ENCODE measurements at regions not wholly inside any gene's neighbourhood (a gene's known extent, or its start where the extent isn't known, plus 50 kb on each side); places are given as distances from the start of the nearest gene placed in this dataset.
A peak's percentile ranks its signal among the peaks of the same experiment; 100 is the strongest.

- TF ChIP-seq CTCF (IDR thresholded peaks at IDR 0.05; ENCODE audit: insufficient read depth, low read length, severe bottlenecking) = no peak
- FAIRE-seq = no peak
- no peak for DNase-seq (ENCODE audit: low read depth)
- Histone ChIP-seq H3K27me3 (ENCODE audit: control insufficient read depth, insufficient read depth, low read length) (no peaks in the 10 kb centered on the region), H3K36me3 (ENCODE audit: control insufficient read depth, insufficient read depth, low read length) (no peaks in the 10 kb centered on the region), H3K4me3 (ENCODE audit: low read depth, low read length) (no peak overlapping the region)
These were observed 208.2 kb downstream of the UQCRFS1 start for GRCh38 chr19:29004796-29005195.

- Histone ChIP-seq H3K27me3 (ENCODE audit: control insufficient read depth, insufficient read depth, low read length) (no peaks in the 10 kb centered on the region), H3K36me3 (ENCODE audit: control insufficient read depth, insufficient read depth, low read length) (no peaks in the 10 kb centered on the region), H3K4me3 (ENCODE audit: low read depth, low read length) (no peak overlapping the region)
- FAIRE-seq (peak; percentile 58), DNase-seq (ENCODE audit: low read depth) (no peak)
- no peak for TF ChIP-seq CTCF (IDR thresholded peaks at IDR 0.05; ENCODE audit: insufficient read depth, low read length, severe bottlenecking)
These were observed 209.1 kb downstream of the UQCRFS1 start for GRCh38 chr19:29003641-29004409.

DNA sequence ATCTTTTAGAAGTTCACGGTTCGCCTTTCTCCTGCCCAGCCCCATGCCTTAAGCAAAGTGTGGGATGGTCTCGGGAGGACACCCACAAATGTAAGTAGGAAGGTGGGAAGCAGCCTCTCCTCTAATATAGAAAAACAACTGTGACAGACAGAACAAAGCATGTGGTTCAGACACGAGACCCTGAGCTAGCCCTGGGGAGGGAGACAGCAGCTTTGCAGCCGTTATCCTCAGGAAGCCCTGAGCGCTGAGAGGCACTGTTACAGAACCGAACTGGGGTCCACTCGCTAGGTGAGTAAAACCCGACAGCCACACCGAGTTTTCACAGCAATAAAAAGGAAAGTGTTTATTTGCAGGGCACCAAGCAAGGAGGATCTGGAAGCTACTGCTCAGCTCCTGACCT lies 210.6 kb downstream of the UQCRFS1 start:
- Histone ChIP-seq H3K36me3 (ENCODE audit: control insufficient read depth, insufficient read depth, low read length) (no peaks in the 10 kb centered on the region), H3K4me3 (ENCODE audit: low read depth, low read length) (no peak overlapping the region), H3K27me3 (ENCODE audit: control insufficient read depth, insufficient read depth, low read length) (no peaks in the 10 kb centered on the region)
- DNase-seq (ENCODE audit: low read depth) = no peak
- FAIRE-seq = no peak
- TF ChIP-seq CTCF (IDR thresholded peaks at IDR 0.05; ENCODE audit: insufficient read depth, low read length, severe bottlenecking) = no peak

- DNase-seq (ENCODE audit: low read depth) (no peak), FAIRE-seq (no peak)
- H3K36me3 ChIP-seq (ENCODE audit: control insufficient read depth, insufficient read depth, low read length) = no peaks in the 10 kb centered on the region
- no peaks in the 10 kb centered on the region for H3K27me3 ChIP-seq (ENCODE audit: control insufficient read depth, insufficient read depth, low read length)
- no peak overlapping the region for H3K4me3 ChIP-seq (ENCODE audit: low read depth, low read length)
- no peak for TF ChIP-seq CTCF (IDR thresholded peaks at IDR 0.05; ENCODE audit: insufficient read depth, low read length, severe bottlenecking)
These were observed 211.2 kb downstream of the UQCRFS1 start for GRCh38 chr19:29001597-29002245.

DNA sequence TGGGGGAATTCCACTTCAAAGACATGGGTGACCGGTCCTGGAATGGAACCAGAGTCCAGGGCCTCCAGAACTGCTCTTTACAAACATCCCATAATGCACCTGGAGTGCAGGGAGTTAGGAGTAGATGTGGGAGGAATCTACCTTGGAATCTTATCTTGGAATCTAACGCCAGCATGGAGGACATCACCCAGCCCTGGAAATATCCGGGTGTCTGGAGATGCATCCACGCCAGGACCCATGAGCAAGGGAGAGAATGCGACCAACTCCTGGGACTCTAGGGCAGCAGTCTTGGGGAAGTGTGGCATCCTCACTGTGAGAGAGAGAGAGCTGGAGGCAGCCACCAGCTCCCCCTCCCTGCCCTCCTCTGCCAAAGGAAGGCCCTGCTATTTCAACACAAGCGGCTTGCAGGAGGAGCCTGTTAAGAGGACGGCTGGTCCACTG lies 211.8 kb downstream of the UQCRFS1 start:
- FAIRE-seq (no peak), DNase-seq (ENCODE audit: low read depth) (no peak)
- no peak for TF ChIP-seq CTCF (IDR thresholded peaks at IDR 0.05; ENCODE audit: insufficient read depth, low read length, severe bottlenecking)
- Histone ChIP-seq H3K36me3 (ENCODE audit: control insufficient read depth, insufficient read depth, low read length) (no peaks in the 10 kb centered on the region), H3K27me3 (ENCODE audit: control insufficient read depth, insufficient read depth, low read length) (no peaks in the 10 kb centered on the region), H3K4me3 (ENCODE audit: low read depth, low read length) (no peak overlapping the region)

Measured in bronchial epithelial cell (primary cell).